MM.1S (cell line): ENCODE measurements at regions not wholly inside any gene's neighbourhood (a gene's known extent, or its start where the extent isn't known, plus 50 kb on each side); places are given as distances from the start of the nearest gene placed in this dataset.

Source experiments
- EZH2 ChIP-seq: fragments of 300-600 bp; sonication (generic); optimal IDR thresholded peaks from 2 replicates; pipeline ENCODE3; 2017; ENCODE audit warnings: low read depth, mild to moderate bottlenecking, antibody characterized with exemption, low read length, mixed read lengths
- EZH2phosphoT487 ChIP-seq: fragments of 300-600 bp; sonication (generic); IDR thresholded peaks from 2 replicates; pipeline ENCODE4 v1.6.1; 2018; ENCODE audit warnings: antibody characterized with exemption, low read length
- TF ChIP-seq, protein P1 (sequence below): fragments of 300-600 bp; sonication (generic); IDR thresholded peaks from 2 replicates; pipeline ENCODE4 v1.5.1; 2016; ENCODE audit warnings: antibody characterized with exemption, low read length, mixed read lengths

DNA sequence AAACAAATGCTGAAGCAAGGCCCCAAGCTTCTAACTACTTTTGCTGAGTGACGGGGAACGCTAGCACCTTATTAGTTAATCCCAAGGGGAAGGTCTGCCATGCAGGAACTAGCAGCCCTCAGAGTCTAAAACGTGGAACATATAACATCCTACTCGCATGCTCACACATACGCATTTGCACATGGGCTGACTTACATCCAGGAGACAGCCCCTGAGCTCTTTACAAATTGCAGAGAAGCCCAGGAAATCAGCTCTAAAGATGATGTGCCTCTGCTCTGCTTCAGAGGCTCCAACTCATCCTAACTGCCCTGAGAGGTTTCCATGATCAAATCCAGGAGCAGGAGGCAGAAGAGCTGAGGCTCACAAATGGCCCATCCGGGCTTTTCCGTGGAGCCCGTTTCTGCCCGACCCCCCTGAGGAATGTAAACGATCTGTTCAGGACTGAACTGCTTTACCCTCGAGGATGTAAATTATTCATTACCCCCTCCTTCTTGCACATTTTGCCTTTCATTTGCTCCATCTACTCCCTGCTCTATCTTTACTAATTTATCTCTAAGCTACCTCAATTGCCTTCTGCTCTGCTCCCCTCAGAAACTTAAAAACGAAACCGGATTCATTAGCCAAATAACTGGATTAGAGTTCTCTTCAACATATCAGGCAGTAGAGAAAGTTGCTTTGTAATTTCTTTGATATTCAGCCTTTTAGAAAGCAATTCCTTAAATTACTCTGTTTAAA is 141.9 kb upstream of the CCDC54 start:
- no peak for TF ChIP-seq EZH2phosphoT487
- TF ChIP-seq, protein P1, sequence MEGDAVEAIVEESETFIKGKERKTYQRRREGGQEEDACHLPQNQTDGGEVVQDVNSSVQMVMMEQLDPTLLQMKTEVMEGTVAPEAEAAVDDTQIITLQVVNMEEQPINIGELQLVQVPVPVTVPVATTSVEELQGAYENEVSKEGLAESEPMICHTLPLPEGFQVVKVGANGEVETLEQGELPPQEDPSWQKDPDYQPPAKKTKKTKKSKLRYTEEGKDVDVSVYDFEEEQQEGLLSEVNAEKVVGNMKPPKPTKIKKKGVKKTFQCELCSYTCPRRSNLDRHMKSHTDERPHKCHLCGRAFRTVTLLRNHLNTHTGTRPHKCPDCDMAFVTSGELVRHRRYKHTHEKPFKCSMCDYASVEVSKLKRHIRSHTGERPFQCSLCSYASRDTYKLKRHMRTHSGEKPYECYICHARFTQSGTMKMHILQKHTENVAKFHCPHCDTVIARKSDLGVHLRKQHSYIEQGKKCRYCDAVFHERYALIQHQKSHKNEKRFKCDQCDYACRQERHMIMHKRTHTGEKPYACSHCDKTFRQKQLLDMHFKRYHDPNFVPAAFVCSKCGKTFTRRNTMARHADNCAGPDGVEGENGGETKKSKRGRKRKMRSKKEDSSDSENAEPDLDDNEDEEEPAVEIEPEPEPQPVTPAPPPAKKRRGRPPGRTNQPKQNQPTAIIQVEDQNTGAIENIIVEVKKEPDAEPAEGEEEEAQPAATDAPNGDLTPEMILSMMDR: no peak
- TF ChIP-seq EZH2: no peak
